Esophagus squamous epithelium (tissue), 5 donors: ENCODE measurements at regions not wholly inside any gene's neighbourhood (a gene's known extent, or its start where the extent isn't known, plus 50 kb on each side); places are given as distances from the start of the nearest gene placed in this dataset.
"Not testable (repeated sequence)": the region's sequence is repeated elsewhere in the genome, so short reads cannot be mapped to it uniquely, and the experiment has no call there.

Source experiments
- DNase-seq: peaks from one replicate; lab custom pipeline; 2025; lab: John Stamatoyannopoulos, UW
- H3K27ac ChIP-seq, 4 donors: fragments of 200-600 bp; sonication (generic); one replicate each; pipeline ENCODE4 v1.5.1; 2016 to 2019; ENCODE audit warnings: mild to moderate bottlenecking in 1 of 4
- H3K27me3 ChIP-seq, 4 donors: fragments of 200-600 bp; sonication (generic); 1 replicate in 3 of 4; 2 replicates in 1 of 4; pipeline versions ENCODE4 v1.5.1 to v1.6.0; 2017 to 2021; ENCODE audit warnings: antibody characterized with exemption in 1 of 4
- H3K36me3 ChIP-seq, 3 donors: fragments of 200-600 bp; sonication (generic); one replicate each; pipeline ENCODE4 v1.5.1; 2016 to 2019
- H3K4me1 ChIP-seq, 3 donors: fragments of 200-600 bp; sonication (generic); one replicate each; pipeline ENCODE4 v1.5.1; 2017 to 2019
- H3K4me3 ChIP-seq, 4 donors: fragments of 200-600 bp; sonication (generic); 1 replicate in 3 of 4; 2 replicates in 1 of 4; pipeline ENCODE4 v1.5.1; 2016 to 2019; ENCODE audit warnings: mild to moderate bottlenecking in 2 of 4, moderate library complexity in 1 of 4
- H3K9me3 ChIP-seq, 3 donors: fragments of 200-600 bp; sonication (generic); one replicate each; pipeline ENCODE4 v1.5.1; 2016 to 2019
- CTCF ChIP-seq, 6 experiments: fragments of 450-650 bp in 4 of 6; fragments of 200-600 bp in 2 of 6; sonication (generic) in 2 of 6; IDR thresholded peaks; one replicate each; pipeline ENCODE4 v1.5.1; 2016 to 2019; ENCODE audit warnings: antibody characterized with exemption in 6 of 6, mild to moderate bottlenecking in 4 of 6, moderate library complexity in 4 of 6
- POLR2A ChIP-seq, 4 donors: fragments of 450-650 bp; IDR thresholded peaks; one replicate each; pipeline ENCODE4 v1.6.1; 2017; ENCODE audit warnings: antibody characterized with exemption in 4 of 4, mild to moderate bottlenecking in 4 of 4, moderate library complexity in 3 of 4
- WGBS, 2 donors: methylation state at CpG; one replicate each; pipeline ENCODE4 v1.1.5; 2018; 5-methylcytosine and 5-hydroxymethylcytosine counted together
- intact Hi-C: fragments of 100-400 bp; cut with DNase I; formaldehyde crosslinking; loops from one replicate; pipeline ENCODE4 v1.15.0; 2022
- donor health status: DM: yes; HTN: yes; CAD: no.

- Histone ChIP-seq H3K36me3 (no peaks in the 10 kb centered on the region), H3K4me3 (no peak overlapping the region), H3K9me3 (no peaks in the 10 kb centered on the region), H3K27me3 (peaks cover 0 to 7% (median 0%) of the 10 kb centered on the region in 4 donors), H3K4me1 (no peaks in the 10 kb centered on the region), H3K27ac (no peak overlapping the region)
- 95 to 100% methylated on average over 1 of the region's 1 CpG for WGBS, 2 donors
- TF ChIP-seq POLR2A (IDR thresholded peaks at IDR 0.05): no peak
- TF ChIP-seq CTCF (IDR thresholded peaks at IDR 0.05): no peak
- intact Hi-C loops: no loop called here
- no peak for DNase-seq
These were observed 121.6 kb upstream of the KIF2A start for GRCh38 chr5:62184444-62184843.

DNA sequence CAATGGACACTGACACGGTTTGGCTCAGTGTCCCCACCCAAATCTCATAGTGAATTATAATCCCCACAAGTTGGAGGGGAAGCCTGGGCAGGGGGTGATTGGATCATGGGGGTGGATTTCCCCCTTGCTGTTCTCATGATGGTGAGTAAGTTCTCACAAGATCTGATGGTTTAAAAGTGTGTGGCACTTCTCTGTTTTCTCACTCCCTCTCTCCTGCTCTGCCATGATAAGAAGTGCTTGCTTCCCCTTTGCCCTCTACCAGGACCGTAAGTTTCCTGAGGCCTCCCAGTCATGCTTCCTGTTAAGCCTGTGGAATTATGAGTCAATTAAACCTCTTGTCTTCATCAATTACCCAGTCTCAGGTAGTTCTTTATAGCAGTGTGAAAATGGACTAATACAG, 115.8 kb upstream of the KIF2A start:
- 43 to 46% methylated on average over 2 of the region's 2 CpGs for WGBS, 2 donors
- TF ChIP-seq POLR2A (IDR thresholded peaks at IDR 0.05) (no peak), CTCF (IDR thresholded peaks at IDR 0.05) (no peak)
- Histone ChIP-seq H3K4me1 (no peaks in the 10 kb centered on the region), H3K4me3 (no peak overlapping the region), H3K27ac (no peak overlapping the region), H3K36me3 (no peaks in the 10 kb centered on the region), H3K9me3 (peaks cover 0 to 7% (median 0%) of the 10 kb centered on the region in 3 donors), H3K27me3 (peaks cover 0 to 7% (median 0%) of the 10 kb centered on the region in 4 donors)
- intact Hi-C loops: no loop called here
- no peak for DNase-seq

GRCh38 chr5:62190931-62191330, 115.1 kb upstream of the KIF2A start:
- Histone ChIP-seq H3K27me3 (peaks cover 0 to 7% (median 0%) of the 10 kb centered on the region in 4 donors), H3K9me3 (peaks cover 0 to 7% (median 0%) of the 10 kb centered on the region in 3 donors), H3K4me1 (no peaks in the 10 kb centered on the region), H3K36me3 (no peaks in the 10 kb centered on the region), H3K4me3 (no peak overlapping the region), H3K27ac (no peak overlapping the region)
- intact Hi-C loops: no loop called here
- no peak for DNase-seq
- WGBS, 2 donors: 0% methylated on average over 1 of the region's 1 CpG
- no peak for TF ChIP-seq CTCF (IDR thresholded peaks at IDR 0.05)
- no peak for TF ChIP-seq POLR2A (IDR thresholded peaks at IDR 0.05)

- intact Hi-C loops: no loop called here
These were observed 113.0 kb upstream of the KIF2A start for GRCh38 chr5:62192958-62193357.

DNA sequence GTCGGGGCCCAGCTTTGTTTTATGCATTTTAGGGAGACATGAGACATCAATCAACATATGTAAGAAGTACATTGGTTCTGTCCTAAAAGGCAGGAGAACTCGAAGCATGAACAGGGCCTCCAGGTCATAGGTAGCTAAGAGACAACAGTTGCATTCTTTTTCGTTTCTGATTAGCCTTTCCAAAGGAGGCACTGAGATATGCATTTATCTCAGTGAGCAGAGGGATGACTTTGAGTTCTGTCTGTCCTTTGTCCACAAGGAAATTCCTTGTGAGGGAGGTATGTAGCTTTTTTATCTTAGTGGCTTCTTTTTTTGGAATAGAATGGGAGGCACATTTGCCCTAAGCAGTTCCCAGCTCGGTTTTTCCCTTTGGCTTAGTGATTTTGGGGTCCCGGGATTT, 109.5 kb upstream of the KIF2A start:
- DNase-seq, H3K4me1 ChIP-seq, H3K4me3 ChIP-seq, H3K27ac ChIP-seq, H3K36me3 ChIP-seq, intact Hi-C loops, H3K9me3 ChIP-seq: not testable (repeated sequence)
- 69% methylated on average over 5 of the region's 5 CpGs for WGBS, 2 donors
- H3K27me3 ChIP-seq: peaks cover 0 to 15% (median 0%) of the 10 kb centered on the region in 4 donors

More at GRCh38 chr5:62192958-62193357, 113.0 kb upstream of the KIF2A start:
- no peak overlapping the region for H3K27ac ChIP-seq
- H3K36me3 ChIP-seq: no peaks in the 10 kb centered on the region
- WGBS, 2 donors: 8 to 14% methylated on average over 1 of the region's 1 CpG
- TF ChIP-seq POLR2A (IDR thresholded peaks at IDR 0.05): no peak
- no peak for TF ChIP-seq CTCF (IDR thresholded peaks at IDR 0.05)
- no peak overlapping the region for H3K4me3 ChIP-seq
- no peaks in the 10 kb centered on the region for H3K4me1 ChIP-seq
- peaks cover 0 to 13% (median 0%) of the 10 kb centered on the region in 4 donors for H3K27me3 ChIP-seq
- DNase-seq: no peak
- peaks cover 0 to 7% (median 0%) of the 10 kb centered on the region in 3 donors for H3K9me3 ChIP-seq

DNA sequence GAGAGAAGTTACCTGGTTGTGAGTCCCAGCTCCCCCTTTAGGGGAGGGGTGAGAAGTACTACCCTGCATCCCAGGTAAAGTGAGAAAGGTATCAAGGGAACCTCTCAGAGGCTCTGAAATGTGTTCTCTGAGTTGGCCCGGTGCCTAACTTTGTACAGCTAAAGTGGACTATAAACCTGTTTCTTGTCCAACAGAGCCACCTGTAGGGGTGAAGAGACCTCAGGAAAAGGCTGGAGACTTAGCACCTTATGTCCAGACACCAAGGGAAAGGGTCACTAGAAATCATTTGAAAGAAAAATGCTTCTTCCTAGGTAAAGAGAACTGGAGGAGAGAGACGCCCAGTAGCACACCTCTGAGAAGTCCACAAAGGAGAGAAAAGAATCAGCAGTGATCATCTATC, 108.3 kb upstream of the KIF2A start:
- intact Hi-C loops: no loop called here
- peaks cover 0 to 4% (median 0%) of the 10 kb centered on the region in 3 donors for H3K9me3 ChIP-seq
- H3K4me3 ChIP-seq: no peak overlapping the region
- H3K36me3 ChIP-seq: no peaks in the 10 kb centered on the region
- no peak for DNase-seq
- H3K4me1 ChIP-seq: no peaks in the 10 kb centered on the region
- TF ChIP-seq CTCF (IDR thresholded peaks at IDR 0.05): no peak
- no peak for TF ChIP-seq POLR2A (IDR thresholded peaks at IDR 0.05)
- peaks cover 0 to 15% (median 0%) of the 10 kb centered on the region in 4 donors for H3K27me3 ChIP-seq
- 82 to 84% methylated on average over 2 of the region's 2 CpGs for WGBS, 2 donors
- H3K27ac ChIP-seq: no peak overlapping the region
